Stomach (tissue), 4 donors: ENCODE measurements at regions not wholly inside any gene's neighbourhood (a gene's known extent, or its start where the extent isn't known, plus 50 kb on each side); places are given as distances from the start of the nearest gene placed in this dataset.

Source experiments
- CTCF ChIP-seq, 7 experiments: fragments of 450-650 bp in 4 of 7; fragments of 200-600 bp in 3 of 7; sonication (generic) in 3 of 7; IDR thresholded peaks; one replicate each; pipeline ENCODE4 v1.5.1; 2016 to 2019; ENCODE audit warnings: antibody characterized with exemption in 7 of 7, control low read depth in 2 of 7, mild to moderate bottlenecking in 1 of 7
- EP300 ChIP-seq: sonication (generic); formaldehyde crosslinking; IDR thresholded peaks from one replicate; pipeline ENCODE4 v1.6.1; 2017; ENCODE audit warnings: antibody characterized with exemption
- POLR2A ChIP-seq, 4 donors: fragments of 450-650 bp; IDR thresholded peaks; one replicate each; pipeline ENCODE4 v1.6.1; 2016; ENCODE audit warnings: antibody characterized with exemption in 4 of 4, control low read depth in 2 of 4, mild to moderate bottlenecking in 1 of 4, moderate library complexity in 1 of 4
- POLR2AphosphoS5 ChIP-seq, 3 donors: sonication (generic); formaldehyde crosslinking; IDR thresholded peaks; one replicate each; pipeline ENCODE4 v1.6.1; 2016; ENCODE audit warnings: antibody characterized with exemption in 3 of 3

DNA sequence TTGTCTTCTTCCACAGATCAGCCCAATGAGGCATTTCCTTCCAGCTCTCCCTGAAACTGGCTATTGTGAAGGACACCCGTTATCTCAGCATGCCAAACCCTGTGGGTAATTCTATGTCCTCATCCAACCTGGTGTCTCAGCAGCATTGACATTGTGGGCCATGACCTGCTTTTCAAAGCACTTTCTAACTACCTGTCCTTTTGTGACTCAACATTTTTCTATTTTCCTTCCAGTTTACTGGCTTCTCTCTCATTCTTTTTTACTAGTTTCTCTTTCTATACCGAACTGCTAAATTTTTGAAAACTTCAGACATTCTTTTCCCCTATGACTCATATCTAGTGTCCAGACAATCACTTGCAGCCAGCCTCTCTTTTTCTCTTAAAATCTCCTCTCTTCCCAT is 136.4 kb upstream of the HTR2A start:
- no peak for TF ChIP-seq EP300
- no peak for TF ChIP-seq CTCF (IDR thresholded peaks at IDR 0.05)
- no peak for TF ChIP-seq POLR2A (IDR thresholded peaks at IDR 0.05)
- TF ChIP-seq POLR2AphosphoS5 (IDR thresholded peaks at IDR 0.05), result no peak
